Stomach (tissue), 8 donors: ENCODE measurements at regions not wholly inside any gene's neighbourhood (a gene's known extent, or its start where the extent isn't known, plus 50 kb on each side); places are given as distances from the start of the nearest gene placed in this dataset.

Experiments
- DNase-seq, 2 donors: peaks; one replicate each; pipeline versions ENCODE4 v3.0.0 to v3.0.0-alpha.2; 2013 to 2019
- H3K27ac ChIP-seq, 5 donors: fragments of 200-600 bp in 4 of 5; sonication (generic) in 4 of 5; one replicate each; pipeline ENCODE4 v1.5.1; 2013 to 2019; ENCODE audit warnings: mild to moderate bottlenecking in 1 of 5, moderate library complexity in 1 of 5
- H3K27me3 ChIP-seq, 3 donors: fragments of 200-600 bp; sonication (generic); one replicate each; pipeline ENCODE4 v1.5.1; 2017 to 2019; ENCODE audit warnings: mixed run types in 1 of 3
- H3K36me3 ChIP-seq, 4 donors: fragments of 200-600 bp; sonication (generic); 1 replicate in 3 of 4; 2 replicates in 1 of 4; pipeline ENCODE4 v1.5.1; 2016 to 2019
- H3K4me1 ChIP-seq, 4 donors: fragments of 200-600 bp; sonication (generic); one replicate each; pipeline ENCODE4 v1.5.1; 2016 to 2019
- H3K4me3 ChIP-seq, 4 donors: fragments of 200-600 bp; sonication (generic) in 3 of 4; one replicate each; pipeline ENCODE4 v1.5.1; 2016 to 2019; ENCODE audit warnings: mild to moderate bottlenecking in 1 of 4
- H3K9me3 ChIP-seq, 4 donors: fragments of 200-600 bp; sonication (generic); one replicate each; pipeline ENCODE4 v1.5.1; 2016 to 2019
- CTCF ChIP-seq, 7 experiments: fragments of 450-650 bp in 4 of 7; fragments of 200-600 bp in 3 of 7; sonication (generic) in 3 of 7; IDR thresholded peaks; one replicate each; pipeline ENCODE4 v1.5.1; 2016 to 2019; ENCODE audit warnings: antibody characterized with exemption in 7 of 7, control low read depth in 2 of 7, mild to moderate bottlenecking in 1 of 7
- EP300 ChIP-seq: sonication (generic); formaldehyde crosslinking; IDR thresholded peaks from one replicate; pipeline ENCODE4 v1.6.1; 2017; ENCODE audit warnings: antibody characterized with exemption
- POLR2A ChIP-seq, 4 donors: fragments of 450-650 bp; IDR thresholded peaks; one replicate each; pipeline ENCODE4 v1.6.1; 2016; ENCODE audit warnings: antibody characterized with exemption in 4 of 4, control low read depth in 2 of 4, mild to moderate bottlenecking in 1 of 4, moderate library complexity in 1 of 4
- POLR2AphosphoS5 ChIP-seq, 3 donors: sonication (generic); formaldehyde crosslinking; IDR thresholded peaks; one replicate each; pipeline ENCODE4 v1.6.1; 2016; ENCODE audit warnings: antibody characterized with exemption in 3 of 3
- WGBS, 5 donors: extraction: QIAGEN DNeasy Blood & Tissue Kit in 3 of 5; methylation state at CpG; one replicate each; pipeline versions ENCODE4 v1.1.5 to v1.1.7; 2013 to 2018; 5-methylcytosine and 5-hydroxymethylcytosine counted together
- intact Hi-C: fragments of 100-400 bp; cut with DNase I; formaldehyde crosslinking; loops from one replicate; pipeline ENCODE4 v1.15.1; 2023; ENCODE audit warnings: low total_unique reads
- donor health status: healthy with polysubstance abuse.
- donor health status: Bipolar disorder and iron deficiency.
- donor health status: healthy.

GRCh38 chr18:60880184-60880583 is 453.0 kb upstream of the CDH20 start:
- no peaks in the 10 kb centered on the region for H3K9me3 ChIP-seq
- no peak overlapping the region for H3K4me3 ChIP-seq
- no peak overlapping the region for H3K27ac ChIP-seq
- no peak for TF ChIP-seq POLR2AphosphoS5 (IDR thresholded peaks at IDR 0.05)
- TF ChIP-seq POLR2A (IDR thresholded peaks at IDR 0.05): no peak
- WGBS, 5 donors: 51 to 68% (median 63%) methylated on average over 2 of the region's 2 CpGs
- H3K4me1 ChIP-seq: no peaks in the 10 kb centered on the region
- H3K27me3 ChIP-seq: no peaks in the 10 kb centered on the region
- intact Hi-C loops: no loop called here
- DNase-seq: no peak
- no peaks in the 10 kb centered on the region for H3K36me3 ChIP-seq

- WGBS, 5 donors: 83 to 96% (median 89%) methylated on average over 2 of the region's 2 CpGs
These were observed 449.6 kb upstream of the CDH20 start for GRCh38 chr18:60883587-60883986.

GRCh38 chr18:60888071-60888624 is 445.1 kb upstream of the CDH20 start:
- Histone ChIP-seq H3K9me3 (no peaks in the 10 kb centered on the region), H3K4me3 (no peak overlapping the region), H3K36me3 (no peaks in the 10 kb centered on the region), H3K27ac (no peak overlapping the region), H3K27me3 (no peaks in the 10 kb centered on the region), H3K4me1 (no peaks in the 10 kb centered on the region)
- intact Hi-C loops: no loop called here
- 85 to 93% (median 89%) methylated on average over 6 of the region's 6 CpGs for WGBS, 5 donors
- TF ChIP-seq CTCF (IDR thresholded peaks at IDR 0.05): no peak
- TF ChIP-seq EP300: no peak
- no peak for TF ChIP-seq POLR2AphosphoS5 (IDR thresholded peaks at IDR 0.05)
- no peak for TF ChIP-seq POLR2A (IDR thresholded peaks at IDR 0.05)
- DNase-seq: no peak

More at GRCh38 chr18:60883587-60883986, 449.6 kb upstream of the CDH20 start:
- intact Hi-C loops: no loop called here
- Histone ChIP-seq H3K27ac (no peak overlapping the region), H3K36me3 (no peaks in the 10 kb centered on the region), H3K9me3 (no peaks in the 10 kb centered on the region), H3K4me3 (no peak overlapping the region), H3K4me1 (no peaks in the 10 kb centered on the region), H3K27me3 (no peaks in the 10 kb centered on the region)
- DNase-seq: no peak
- TF ChIP-seq EP300 (no peak), CTCF (IDR thresholded peaks at IDR 0.05) (no peak), POLR2AphosphoS5 (IDR thresholded peaks at IDR 0.05) (no peak), POLR2A (IDR thresholded peaks at IDR 0.05) (no peak)

- TF ChIP-seq EP300 (no peak), POLR2A (IDR thresholded peaks at IDR 0.05) (no peak), CTCF (IDR thresholded peaks at IDR 0.05) (no peak), POLR2AphosphoS5 (IDR thresholded peaks at IDR 0.05) (no peak)
- intact Hi-C loops: no loop called here
- no peaks in the 10 kb centered on the region for H3K9me3 ChIP-seq
- no peaks in the 10 kb centered on the region for H3K36me3 ChIP-seq
- no peaks in the 10 kb centered on the region for H3K27me3 ChIP-seq
- no peak overlapping the region for H3K27ac ChIP-seq
- H3K4me1 ChIP-seq: no peaks in the 10 kb centered on the region
- no peak for DNase-seq
- H3K4me3 ChIP-seq: no peak overlapping the region
- 15 to 53% (median 35%) methylated on average over 2 of the region's 2 CpGs for WGBS, 5 donors
These were observed 443.8 kb upstream of the CDH20 start for GRCh38 chr18:60889442-60889841.

GRCh38 chr18:60891936-60892335 is 441.3 kb upstream of the CDH20 start:
- 91 to 97% (median 94%) methylated on average over 5 of the region's 5 CpGs for WGBS, 5 donors
- Histone ChIP-seq H3K27me3 (no peaks in the 10 kb centered on the region), H3K4me1 (no peaks in the 10 kb centered on the region), H3K27ac (no peak overlapping the region), H3K36me3 (no peaks in the 10 kb centered on the region), H3K4me3 (no peak overlapping the region), H3K9me3 (no peaks in the 10 kb centered on the region)
- TF ChIP-seq EP300 (no peak), CTCF (IDR thresholded peaks at IDR 0.05) (no peak), POLR2AphosphoS5 (IDR thresholded peaks at IDR 0.05) (no peak), POLR2A (IDR thresholded peaks at IDR 0.05) (no peak)
- intact Hi-C loops: no loop called here
- DNase-seq: no peak
